Activated CD4-positive, alpha-beta T cell treated with anti-CD3 and anti-CD28 coated beads for 24 hours (primary cell): ENCODE measurements at regions not wholly inside any gene's neighbourhood (a gene's known extent, or its start where the extent isn't known, plus 50 kb on each side); places are given as distances from the start of the nearest gene placed in this dataset.

Experiments used
- DNase-seq, 2 donors: peaks; one replicate each; pipeline ENCODE4 v3.0.0-alpha.2; 2020; ENCODE audit warnings: low read depth in 2 of 2

- no peak for DNase-seq
Observed at GRCh38 chr12:77777274-77777673, 53.4 kb upstream of the NAV3 start.

DNA sequence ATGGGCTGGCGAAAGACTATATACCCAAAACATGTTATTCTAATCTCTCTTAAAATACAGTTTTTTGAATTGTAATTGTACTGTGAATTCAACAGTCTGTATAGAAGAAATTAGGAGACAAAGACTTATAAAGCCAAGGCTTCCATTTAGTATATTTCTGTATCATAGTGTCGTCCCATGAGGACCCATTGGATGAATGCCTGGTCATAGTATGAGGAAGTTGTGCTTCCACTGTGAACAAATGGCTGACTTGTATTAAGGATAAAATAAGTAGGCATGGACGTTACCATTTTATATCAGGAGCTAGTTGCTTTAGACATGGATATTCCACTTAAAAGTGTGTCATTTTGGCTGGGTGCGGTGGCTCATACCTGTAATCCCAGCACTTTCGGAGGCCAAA lies 55.9 kb upstream of the NAV3 start:
- DNase-seq: no peak

- no peak for DNase-seq
Observed at GRCh38 chr12:77772676-77773298, 57.9 kb upstream of the NAV3 start.

- DNase-seq: no peak
Observed at GRCh38 chr12:77768558-77768957, 62.1 kb upstream of the NAV3 start.

GRCh38 chr12:77767756-77768343 lies 62.8 kb upstream of the NAV3 start:
- DNase-seq: no peak

DNA sequence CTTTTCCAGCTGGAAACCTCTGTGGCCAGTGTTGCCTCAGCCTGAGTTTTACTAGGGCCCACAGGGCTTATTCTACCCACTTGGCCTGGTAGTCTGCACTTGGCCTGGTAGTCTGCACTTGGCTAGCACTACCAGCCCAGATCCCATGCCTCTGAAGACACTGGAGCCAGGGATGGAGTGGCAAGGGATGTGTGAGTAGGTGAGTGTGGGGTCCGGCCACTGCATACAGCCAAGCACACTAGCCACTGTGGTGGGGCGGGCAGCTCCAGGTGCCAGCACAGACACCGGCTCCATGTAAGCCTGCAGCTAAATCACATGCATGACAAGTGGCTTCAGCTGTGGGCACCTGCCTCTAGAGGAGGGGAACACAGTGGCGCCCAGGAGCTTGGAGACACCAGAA lies 63.4 kb upstream of the NAV3 start:
- DNase-seq: no peak

DNA sequence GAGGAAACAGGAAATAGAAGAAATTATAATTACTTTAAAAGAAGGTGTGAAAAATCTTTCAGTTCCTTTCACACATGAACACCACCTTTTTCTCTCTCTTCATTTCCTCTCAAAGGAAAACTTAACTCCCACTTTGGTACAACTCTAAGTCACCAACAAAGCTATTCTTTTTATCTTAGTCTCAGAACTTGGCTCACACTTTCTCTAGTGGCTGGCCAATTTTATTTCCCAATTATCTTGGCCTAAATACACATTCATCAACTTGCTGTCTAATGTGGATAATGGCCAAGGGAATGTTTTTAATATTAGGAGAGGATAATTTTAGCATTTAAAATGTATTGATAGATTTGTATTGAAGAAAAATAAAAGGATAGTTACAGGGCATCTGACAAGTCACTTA lies 64.5 kb upstream of the NAV3 start:
- no peak for DNase-seq

GRCh38 chr12:77761286-77761685 lies 69.4 kb upstream of the NAV3 start:
- DNase-seq: no peak

- DNase-seq: no peak
Observed at GRCh38 chr12:77760271-77761025, 70.2 kb upstream of the NAV3 start.

DNA sequence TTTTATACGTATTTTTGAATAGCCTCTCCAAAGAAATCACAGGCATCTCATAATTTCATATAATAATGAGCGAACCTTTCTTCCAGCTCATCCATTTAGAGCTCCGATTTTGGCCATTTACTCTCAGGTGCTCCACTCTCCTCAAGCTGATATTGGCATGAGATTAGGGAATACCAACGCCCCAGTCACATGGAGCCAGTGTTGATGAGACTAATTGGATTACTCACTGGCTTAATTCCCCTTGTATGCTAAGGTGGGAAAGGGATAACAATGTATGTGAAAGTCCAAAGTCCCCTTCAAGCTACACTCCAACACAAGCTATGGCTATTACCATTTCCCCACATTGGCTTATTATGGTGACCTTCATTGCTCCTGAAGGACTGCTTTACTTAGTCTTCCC lies 76.6 kb upstream of the NAV3 start:
- DNase-seq: no peak

DNA sequence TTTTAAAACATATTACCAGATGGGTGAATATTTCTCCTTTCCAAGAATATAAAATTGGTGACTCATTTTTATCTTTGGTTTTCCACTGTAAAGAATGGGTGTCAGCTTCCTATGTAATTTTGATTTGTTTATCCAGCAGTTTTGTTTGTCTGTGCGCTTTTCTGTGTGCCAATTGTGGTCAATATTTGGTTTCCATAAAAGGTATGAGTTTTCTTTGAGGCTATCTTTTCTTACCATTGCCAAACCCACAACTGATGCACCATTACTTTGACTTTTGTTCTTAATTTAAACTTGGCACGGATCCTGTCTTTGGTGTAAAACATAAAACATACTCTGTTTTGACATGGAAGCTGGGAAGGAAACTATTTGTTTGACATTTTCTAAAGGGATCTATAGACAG lies 78.8 kb upstream of the NAV3 start:
- no peak for DNase-seq

DNA sequence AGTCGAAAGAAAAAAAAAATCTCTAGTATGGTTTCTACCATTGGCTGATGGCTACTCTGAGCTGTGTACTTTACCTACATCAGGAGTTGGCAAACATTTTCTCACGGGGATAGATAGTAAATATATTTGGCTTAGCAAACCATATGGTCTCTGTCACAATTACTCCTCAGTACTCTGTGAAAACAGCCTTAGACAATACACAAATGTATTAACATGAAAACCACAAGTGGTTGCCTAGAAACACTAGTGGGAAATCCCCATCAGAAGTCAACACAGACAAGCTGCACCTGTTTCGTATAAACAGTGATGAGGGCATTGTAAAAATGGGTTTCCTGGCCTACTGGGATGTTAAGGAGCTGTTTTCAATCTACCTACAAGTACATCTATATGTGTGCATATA lies 84.6 kb upstream of the NAV3 start:
- no peak for DNase-seq

DNA sequence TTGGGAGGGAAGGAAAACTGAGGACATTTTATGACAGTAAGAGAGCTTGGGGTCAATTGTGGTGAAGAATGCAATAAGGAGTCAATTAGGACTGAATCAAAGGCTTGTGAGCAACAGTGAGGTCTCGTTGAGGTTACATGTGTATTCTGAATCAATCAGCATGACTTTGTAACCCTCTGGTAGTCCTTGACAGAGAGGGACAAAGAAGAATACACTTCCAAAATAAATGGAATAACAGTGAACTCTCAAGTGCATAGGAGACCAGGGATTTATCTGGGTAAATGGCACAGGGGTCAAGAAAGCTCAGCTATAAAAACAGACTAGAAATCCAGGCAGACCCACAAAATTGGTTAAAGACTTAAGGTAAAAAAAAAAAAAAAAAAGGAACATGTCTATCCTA lies 85.1 kb upstream of the NAV3 start:
- DNase-seq: no peak

DNA sequence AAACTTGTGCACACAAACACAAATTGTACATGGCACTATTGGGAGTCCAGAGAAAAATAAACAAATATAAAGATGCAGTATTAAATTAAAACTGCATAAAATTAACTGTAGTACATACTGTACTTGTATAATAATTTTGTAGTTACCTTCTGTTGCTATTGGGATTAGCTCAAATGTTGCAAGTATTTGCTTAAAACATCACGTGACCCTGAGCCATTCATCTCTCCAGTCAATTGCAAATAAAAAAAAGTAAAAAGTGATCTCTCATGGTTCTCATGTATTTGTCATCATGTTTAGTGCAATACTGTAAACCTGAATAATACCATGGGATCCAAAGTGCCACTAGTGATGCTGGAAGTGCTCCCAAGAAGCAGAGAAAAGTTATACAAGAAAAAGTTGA lies 88.1 kb upstream of the NAV3 start:
- DNase-seq: no peak

DNA sequence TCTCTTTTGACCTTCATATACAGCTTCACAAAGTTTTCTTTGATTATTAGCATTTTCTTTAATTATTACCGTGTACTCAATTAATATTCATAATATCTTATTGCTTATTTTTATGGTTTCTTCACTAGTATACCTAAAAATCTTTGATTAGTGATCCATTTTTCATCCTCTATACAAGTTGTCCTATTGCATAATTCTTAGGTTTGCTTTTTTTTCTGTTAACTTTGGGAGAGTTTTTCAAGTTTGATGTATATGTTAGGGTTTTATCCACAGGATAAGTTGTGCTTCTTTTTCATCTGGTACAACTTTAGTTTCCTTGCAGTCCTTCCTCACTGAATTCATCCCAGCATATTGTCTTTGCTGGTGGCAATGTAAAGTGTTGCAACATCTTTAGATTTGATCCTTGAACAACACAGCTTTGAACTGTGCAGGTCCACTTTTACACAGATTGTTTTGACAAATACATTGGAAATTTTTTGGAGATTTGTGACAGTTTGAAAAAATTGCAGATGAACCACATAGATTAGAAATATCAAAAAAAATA lies 88.6 kb upstream of the NAV3 start:
- DNase-seq: no peak

DNA sequence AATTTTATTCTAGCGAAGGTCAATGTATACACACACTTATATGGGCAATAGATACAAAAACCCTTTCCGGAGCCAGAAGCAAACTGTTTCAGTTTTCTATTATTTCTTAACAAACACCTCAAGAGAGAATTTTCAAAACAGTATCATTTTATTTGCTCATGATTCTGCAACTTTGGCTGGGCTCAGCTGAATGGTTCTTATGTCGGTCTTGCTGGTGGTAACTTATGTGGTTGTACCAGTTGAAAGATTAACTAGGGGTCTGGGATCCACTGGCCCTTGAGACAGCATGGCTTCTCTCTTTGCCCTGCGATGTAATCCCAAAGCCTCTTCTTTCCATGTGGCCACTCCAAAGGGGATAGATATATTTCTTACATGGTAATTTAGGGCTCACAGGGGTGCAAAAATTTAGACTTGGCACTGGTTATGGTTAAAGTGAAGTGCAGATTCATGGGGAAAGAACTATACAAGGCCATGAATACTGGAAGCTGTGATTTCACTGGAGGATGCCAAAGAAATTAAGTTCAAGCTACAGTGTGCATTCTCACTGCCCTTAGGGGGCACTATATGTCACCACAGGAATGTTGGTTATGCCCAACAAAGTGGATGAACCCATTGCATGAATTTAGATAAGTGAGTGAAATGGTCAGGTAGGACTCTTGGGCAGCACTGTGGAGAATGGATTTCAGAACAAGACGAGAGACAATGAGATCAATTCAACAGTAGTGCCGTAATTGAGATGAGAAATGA lies 94.3 kb upstream of the NAV3 start:
- no peak for DNase-seq

DNA sequence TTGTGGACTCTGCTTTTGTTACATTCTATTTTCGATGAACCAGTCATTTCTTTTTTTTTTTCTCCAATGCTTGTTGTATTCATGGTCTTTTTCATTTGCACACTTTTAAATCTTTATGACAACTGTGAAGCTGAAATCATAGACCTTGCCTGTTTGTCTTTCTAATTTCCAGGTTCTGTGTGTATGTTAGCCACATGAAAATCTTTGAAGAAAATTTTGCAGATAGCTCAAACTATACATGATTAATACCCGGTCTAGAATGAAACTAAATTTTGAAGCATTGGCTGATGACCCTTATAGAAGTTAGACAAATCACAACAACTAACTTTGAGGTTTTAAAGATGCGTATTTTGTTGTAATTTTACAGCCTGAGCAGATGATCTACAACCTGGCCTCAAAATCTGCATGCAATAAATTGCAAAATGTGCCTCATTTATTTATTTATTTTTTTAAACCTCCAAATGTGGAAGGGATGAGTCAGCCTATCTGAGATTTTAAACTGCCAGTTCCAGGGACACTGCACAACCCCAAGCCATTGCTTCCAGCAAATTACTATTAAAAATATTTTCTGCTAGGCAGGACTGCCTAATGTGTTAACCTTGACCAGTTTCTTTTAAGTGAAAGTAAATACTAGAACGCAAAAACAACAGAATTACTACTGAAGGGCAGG lies 96.3 kb upstream of the NAV3 start:
- DNase-seq: no peak

GRCh38 chr12:77728018-77728417 lies 102.7 kb upstream of the NAV3 start:
- DNase-seq: no peak

DNA sequence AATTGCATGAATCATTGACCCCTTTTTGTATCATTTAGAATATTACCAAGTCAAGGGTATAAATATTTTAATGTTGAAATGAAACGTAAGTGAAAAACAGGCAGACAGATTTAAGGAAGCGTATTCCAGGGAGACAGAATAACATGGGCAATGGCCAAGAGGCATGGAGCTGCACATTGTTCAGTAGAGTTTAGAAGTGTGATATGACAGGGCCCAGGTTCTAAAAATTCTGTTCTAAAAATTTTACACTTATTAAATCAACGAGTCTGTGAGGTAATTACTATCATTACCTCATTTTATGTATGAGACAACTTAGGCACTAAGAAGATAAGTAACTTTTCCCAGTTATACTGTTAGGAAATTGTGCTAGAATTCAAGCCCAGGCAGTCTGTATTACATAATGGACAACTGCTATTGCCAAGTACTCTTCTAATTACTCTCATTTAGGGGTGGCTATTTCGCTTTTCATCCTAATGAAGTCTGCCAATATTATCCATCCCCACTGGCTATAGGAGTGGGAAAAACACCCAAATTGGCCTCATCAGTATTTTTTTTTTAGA lies 103.2 kb upstream of the NAV3 start:
- no peak for DNase-seq

DNA sequence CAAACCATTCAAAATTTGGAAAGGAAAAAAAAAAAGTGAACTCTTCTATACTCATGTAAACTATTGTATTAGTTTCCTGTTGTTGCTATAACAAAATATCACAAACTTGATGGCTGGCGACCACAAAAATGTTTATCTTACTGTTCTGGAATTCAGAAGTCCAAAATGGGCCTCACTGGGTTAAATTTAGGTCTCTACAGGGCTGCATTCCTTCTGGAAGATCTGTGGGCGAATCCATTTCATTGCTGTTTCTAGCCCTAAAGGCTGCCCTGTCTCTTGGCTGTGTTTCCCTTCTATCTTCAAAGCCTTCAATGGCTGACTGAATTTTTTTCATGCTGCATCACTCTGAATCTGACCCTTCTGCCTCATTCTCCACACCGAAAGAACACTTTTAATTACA lies 105.1 kb upstream of the NAV3 start:
- DNase-seq: no peak

- no peak for DNase-seq
Observed at GRCh38 chr12:77724367-77724957, 106.2 kb upstream of the NAV3 start.
